DMS53 (cell line): ENCODE measurements at regions not wholly inside any gene's neighbourhood (a gene's known extent, or its start where the extent isn't known, plus 50 kb on each side); places are given as distances from the start of the nearest gene placed in this dataset.
A peak's percentile ranks its signal among the peaks of the same experiment; 100 is the strongest.
"Not testable (repeated sequence)": the region's sequence is repeated elsewhere in the genome, so short reads cannot be mapped to it uniquely, and the experiment has no call there.

Source experiments
- DNase-seq: peaks from one replicate; lab custom pipeline; 2025; lab: John Stamatoyannopoulos, UW

DNA sequence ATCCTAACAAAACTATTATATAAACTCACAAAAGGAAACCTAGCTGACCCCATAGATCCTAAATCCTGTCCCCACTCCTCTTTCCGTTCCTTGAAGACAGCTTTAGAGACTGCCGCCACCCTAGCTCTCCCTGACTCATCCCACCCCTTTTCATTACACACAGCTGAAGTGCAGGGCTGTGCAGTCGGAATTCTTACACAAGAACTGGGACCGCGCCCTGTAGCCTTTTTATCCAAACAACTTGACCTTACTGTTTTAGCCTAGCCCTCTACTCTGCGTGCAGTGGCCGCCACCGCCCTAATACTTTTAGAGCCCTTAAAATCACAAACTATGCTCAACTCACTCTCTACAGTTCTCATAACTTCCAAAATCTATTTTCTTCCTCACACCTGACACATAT, 264.0 kb downstream of the SMARCA2 start:
- DNase-seq = not testable (repeated sequence)

DNA sequence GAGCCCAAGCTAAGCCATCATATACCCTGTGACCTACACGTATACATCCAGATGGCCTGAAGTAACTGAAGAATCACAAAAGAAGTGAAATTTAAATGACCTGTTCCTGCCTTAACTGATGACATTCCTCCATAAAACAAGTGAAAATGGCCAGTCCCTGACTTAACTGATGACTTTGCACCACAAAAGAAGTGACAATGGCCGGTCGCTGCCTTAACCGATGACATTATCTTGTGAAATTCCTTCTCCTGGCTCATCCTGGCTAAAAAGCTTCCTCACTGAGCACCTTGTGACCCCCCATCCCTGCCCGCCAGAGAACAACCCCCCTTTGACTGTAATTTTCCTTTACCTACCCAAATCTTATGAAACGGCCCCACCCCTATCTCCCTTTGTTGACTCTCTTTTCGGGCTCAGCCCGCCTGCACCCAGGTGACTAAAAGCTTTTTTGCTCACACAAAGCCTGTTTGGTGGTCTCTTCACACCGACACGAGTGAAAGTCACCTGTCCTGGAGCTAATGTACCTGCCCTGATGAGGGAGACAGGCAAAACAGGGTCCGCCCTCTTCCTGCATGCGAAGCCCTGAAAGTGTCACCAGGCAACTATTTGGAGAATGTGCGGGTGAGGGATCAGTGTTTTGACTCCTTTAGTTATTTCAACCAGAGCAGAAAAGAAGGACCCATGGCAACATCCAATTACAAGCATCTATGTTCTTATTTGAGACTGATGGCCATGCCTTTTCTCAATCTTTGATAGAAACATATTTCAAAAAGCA, 266.1 kb downstream of the SMARCA2 start:
- no peak for DNase-seq

DNA sequence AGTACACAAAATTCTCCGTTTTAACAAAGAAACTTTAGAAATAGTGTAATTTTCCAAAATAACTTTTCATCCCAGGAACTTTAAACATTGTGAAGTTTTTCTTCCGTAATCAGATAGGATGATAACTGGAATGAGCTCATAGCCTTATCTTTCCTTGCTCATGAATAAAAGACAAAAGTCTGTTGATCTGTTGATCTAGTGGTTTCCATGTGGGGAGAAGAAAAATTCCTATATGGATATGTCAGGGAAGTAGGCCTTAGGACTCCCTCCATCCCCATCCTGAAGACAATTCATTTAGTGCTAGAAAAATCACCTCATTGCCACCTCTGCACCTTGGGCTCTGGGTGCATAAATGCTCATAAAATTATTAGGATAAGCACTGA, 266.6 kb downstream of the SMARCA2 start:
- DNase-seq = no peak

DNA sequence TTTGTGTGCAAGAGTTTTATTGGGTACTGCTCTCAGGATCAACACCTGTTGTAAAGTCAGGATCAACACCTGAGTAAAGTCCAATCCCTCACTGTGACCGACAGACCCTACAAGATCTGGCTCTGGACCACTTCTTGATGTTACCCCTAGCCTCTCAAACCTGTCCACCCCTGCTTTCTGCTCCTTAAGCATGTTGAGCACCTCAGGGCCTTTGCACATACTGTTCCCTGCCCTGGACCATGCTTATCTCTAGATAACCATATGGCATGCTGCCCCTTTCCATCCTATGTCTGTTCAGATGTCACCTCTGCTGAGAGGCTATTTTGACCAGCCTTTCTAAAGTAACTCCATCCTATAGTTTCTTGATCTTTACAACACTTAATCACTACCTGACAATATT, 269.6 kb downstream of the SMARCA2 start:
- no peak for DNase-seq

DNA sequence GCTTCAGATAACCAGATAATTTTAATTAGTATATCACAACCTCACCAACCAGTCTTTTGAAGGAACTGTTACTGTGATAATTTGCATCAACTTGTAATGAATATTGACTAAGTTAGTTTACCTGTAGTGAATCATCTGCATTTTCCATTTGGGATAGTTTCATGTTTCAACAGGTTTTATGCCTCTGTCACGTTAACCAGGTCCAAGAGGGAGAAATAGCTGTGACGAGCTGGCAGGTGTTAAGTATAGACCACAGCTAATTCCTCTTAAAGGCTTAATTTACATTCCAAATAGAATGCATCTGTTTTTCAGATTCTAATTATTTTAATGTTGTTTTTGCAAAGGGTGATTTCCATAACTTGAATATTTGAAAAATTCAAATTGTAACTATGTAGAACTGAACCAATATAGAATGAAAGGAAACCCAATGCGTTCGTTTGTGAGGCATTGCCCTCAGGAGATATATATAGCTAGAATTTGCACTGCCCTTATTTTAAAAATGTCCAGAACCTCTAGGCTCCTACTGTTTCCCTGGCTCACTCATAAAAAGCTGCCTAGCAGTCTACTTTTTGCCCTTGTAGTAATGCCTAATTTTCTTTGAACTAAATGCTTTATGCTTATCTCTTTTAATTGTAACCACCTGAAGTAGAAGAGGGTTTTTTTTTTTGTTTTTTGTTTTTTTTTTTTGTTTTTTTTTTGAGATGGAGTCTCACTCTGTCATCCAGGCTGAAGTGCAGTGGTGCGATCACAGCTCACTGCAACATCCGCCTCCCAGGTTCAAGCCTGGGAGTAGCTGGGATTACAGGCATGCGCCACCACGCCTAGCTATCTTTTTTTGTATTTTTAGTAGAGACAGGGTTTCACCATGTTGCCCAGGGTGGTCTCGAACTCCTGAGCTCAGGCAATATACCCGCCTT, 270.5 kb downstream of the SMARCA2 start:
- no peak for DNase-seq

DNA sequence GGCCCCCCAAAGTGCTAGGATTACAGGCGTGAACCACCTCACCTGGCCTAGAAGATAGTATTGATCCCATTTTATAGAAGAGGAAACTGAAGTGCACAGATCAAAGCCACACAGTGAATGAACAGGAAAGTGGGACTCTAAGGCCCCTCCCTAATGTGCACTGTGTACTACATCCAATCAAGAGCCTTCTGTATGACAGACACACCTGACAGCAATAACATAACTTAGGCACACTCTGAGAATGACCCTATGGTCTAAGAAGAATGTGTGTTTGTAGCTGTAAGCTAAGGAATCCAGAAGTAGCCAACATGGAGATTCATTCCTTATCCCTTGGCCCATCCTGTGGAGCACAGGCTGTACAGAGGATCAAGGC, 271.2 kb downstream of the SMARCA2 start:
- DNase-seq = no peak

DNA sequence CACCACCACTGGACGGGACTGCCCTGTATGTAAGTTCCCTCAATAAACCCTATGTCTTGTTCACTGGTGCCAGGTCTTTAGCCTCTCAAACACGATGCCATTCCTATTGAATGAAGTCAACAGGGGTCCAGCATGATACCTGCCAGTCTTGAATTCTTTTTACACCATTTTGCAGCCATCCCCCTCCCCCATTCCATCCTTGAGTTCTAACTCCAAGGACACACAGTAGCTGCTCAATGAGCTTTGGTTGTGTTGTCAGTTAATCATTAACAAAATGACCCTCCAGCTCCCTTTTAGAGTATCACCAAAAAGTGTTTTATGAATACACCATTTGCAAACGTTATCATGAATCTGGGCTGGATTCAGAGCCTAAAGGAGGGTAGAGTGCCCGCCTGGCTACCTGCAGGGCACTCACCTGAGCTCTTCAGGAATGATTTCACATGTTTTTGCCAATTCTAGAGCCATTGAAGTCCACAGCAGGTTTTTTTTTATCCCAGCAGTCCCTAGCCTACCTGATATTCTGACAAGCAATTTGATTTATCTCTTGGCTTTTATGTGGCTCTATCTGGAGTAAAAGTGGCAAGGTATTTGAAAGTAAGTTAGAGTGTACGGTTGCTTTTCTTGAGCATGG, 271.8 kb downstream of the SMARCA2 start:
- peak; percentile 57 for DNase-seq

DNA sequence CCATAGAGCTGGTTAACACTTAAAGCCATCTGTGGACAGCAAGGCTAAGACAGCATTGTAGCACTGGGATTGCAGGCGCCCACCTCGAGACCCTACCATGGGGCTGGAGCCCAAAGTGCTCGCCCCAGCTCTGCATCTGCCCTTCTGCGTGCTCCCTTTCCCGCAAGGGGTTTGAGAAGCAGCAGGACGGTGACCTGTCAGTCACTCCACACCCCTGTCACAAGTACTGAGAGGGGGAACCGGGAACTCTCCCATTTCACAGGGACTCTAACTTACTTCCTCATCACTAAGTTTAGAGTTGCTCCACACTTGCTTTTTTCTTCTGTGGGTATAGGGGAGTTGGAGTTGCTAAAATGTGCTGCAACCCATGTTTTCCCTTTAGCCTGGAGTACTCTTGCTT, 273.2 kb downstream of the SMARCA2 start:
- no peak for DNase-seq

DNA sequence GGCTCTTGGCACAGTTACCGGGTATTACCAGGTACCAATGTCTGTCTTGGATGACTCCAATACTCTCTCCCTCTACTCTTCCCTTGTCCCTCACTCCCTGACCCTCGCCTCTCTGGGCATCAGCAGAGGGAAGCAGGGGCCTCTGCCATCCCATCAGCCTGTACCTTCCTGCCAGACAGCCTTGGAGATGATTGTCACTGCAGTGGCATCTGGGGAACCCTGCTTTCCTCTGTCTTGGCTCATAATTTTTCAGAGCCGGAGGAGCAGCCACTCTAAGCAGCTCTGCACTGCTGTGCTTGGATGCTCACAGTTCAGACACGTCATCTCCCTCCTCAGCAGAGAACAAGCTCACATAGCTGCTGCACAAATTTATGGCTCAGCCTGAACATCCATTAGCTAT, 274.1 kb downstream of the SMARCA2 start:
- no peak for DNase-seq

DNA sequence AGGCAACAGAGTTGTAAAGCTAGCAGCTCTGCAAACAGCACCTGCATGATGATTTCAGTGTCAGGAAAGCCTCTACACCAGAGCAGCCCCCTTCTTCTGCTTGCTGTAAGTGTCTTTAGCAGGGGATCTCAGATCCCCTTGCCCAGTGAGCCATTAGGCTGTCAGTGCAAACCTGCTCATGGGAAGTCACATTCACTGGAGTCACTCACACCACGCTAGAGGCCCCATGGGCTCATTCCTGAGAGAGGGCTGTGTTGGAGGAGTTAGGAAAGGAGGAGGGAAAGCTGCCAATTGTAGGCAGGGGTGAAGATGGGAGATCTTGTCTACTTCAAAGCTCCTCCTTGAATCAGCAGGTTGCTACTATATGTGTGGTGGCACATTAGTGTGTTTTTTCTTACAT, 275.2 kb downstream of the SMARCA2 start:
- DNase-seq = no peak

DNA sequence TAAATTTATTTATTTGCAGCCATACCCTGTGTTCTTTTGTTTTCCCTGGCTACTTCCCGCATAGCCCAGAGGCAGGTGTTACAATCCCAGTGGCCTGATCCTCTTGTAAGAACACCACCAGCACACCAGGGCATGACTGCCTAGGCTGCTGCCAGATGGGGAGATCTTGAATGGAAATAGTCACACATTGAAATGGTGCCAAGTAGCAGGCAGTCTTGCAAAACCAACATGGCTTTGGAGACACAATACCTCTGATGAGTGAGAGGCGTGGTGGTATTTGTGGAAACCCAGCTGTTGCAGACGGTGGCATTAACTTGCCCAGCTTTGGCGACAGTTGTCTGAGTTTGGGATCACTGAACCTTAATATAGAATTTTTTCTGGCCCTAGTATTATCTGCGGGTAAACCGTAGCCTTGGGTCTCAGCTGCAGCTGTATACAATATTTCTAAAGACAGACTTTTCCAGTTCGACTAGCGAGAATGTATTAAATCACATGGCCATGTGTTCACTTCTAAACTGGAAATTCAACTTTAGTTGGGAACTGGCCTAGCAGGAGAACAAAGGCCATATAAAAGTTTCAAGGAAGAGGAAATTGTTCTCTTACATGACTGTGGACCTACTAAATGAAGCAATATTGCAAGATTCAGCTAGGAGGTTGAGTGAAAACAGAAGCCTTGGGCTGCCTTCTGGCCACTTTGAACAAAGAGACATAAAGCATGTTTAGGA, 277.0 kb downstream of the SMARCA2 start:
- peak; percentile 77 for DNase-seq

DNA sequence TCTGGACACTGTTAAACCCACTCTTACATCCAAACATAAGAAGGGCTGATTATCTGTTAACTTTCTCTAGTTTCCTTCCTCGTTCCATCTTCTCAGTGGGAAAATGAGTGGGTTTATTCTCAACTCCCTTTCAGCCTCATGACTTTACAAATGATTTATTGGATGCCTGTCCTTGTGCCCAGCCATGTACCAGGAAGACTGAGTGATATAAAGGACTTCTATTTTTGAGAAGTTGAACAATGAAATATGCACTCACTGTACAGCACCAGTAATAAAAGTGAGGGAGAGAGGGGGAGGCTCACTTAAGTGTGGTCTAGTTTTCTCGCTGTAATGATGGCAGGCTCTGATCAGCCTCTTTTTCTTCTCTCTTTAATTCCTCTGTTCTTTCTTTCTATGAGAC, 277.6 kb downstream of the SMARCA2 start:
- no peak for DNase-seq

DNA sequence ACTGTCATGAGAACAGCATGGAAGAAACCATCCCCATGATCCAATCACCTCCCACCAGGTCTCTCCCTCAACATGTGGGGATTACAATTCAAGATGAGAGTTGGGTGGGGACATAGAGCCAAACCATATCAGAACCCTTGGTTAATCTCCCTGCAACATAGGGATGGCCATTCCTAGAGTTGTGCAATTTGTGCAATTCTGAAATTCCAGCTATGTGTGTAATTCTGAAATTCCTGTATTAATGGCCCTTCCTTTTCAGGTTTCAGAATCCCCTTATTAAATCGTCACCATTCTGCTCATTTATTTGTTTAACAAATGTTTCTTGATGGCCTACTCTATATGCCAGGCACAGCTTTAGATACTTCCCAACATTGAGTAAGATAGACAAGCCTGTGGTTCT, 282.6 kb downstream of the SMARCA2 start:
- DNase-seq = no peak

DNA sequence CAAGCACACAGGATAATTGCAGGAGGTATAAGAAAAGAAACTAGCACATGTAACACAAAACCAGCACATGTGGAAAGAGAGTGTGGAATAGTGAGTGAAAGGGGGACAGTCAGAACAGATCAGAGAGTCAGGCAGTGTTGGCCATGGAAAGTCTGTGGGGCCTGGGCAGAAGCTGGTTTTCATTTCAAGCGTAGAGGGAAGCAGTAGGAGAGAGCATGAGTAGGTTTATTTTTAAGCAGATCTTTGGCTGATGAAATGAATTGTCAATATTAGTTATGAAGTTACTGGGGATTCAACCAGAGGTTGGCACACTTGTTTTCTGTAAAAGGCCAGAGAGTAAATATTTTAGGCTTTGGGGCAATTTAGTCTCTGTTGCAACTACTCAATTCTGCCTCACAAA, 283.1 kb downstream of the SMARCA2 start:
- DNase-seq = peak; percentile 16

DNA sequence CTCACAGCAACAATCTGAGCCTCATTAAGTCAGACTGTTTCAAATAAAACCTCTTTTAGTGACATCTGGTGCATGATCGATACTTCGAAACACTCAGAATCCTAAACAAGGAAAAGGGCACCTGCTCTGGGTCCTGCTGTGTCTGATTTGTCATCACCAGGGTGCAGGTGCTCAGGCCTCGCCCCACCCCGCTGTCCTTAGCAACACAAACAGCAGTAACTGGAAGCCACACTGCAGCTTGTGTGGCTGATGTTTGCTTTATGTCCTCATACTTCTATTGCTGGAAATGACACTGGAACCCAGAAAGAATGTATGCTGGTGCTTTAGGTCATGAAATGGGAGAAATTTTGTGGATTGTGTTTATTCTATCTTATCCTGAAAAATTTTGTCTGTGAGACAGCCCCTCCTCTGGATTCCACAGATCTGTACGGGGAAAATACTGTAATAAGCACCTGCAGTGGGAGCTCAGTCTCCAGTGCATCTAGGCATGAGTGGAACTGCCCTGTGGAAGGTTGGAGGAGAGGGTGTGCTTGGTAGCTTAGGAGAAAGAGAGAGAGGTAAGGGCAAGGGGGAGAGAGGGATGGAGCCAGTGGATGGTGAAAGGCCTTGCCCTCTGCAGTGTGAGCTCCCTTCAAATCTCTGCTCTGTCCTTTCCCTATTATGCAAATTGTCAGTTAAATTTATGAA, 284.2 kb downstream of the SMARCA2 start:
- peak; percentile 92 for DNase-seq

DNA sequence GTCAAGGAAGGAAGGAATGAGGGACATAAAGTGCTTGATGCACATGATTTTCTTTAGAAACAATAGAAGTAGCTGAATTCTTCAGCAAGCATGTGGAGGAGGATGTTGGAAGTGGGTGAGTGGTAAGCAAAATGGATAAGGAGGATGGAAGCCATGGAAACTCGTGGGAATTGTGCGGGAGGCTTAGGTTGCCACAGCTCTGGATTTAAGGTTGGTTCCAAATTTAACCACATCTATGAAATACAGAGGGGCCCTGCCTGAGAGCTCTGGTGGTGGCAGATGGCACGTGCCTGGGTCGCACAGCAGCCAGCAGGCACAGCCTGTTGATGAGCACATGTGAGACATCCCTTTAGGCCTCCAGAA, 284.7 kb downstream of the SMARCA2 start:
- peak; percentile 13 for DNase-seq

DNA sequence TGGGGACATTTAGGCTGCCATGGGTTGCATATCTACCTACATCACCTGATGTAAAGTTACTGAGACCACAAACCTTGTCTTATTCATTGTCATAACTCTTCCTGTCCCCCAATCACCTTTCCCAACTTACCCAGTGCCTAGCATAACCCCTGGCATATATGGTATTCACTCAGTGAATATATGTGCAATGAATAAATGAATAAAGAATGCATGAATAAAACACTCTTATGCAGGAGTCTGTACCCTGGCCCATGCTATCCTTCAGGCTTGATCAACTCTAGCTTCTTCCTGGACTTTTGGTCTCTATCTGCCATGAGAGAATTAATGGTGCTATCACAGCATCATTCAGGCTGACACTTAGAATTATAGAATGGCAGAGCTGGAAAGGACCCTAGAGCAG, 285.2 kb downstream of the SMARCA2 start:
- DNase-seq = no peak

DNA sequence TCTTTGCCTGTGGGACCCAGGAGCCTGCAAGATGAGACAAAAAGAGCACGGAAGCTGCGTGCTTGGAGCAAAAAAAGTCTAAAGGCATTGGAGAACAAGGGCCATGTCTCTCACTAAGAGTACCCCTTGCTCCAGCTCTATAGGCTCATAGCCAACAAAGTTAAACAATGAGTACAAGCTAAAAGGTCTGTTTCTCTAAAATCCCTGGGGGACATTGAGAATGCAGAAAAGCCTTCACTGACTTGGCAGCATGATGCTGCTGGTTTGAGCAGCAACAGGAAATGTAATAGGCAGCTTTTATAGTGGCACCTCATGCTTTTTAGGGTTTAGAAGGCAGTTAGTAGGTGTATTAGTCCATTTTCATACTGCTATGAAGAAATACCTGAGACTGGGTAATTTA, 287.5 kb downstream of the SMARCA2 start:
- DNase-seq = no peak

DNA sequence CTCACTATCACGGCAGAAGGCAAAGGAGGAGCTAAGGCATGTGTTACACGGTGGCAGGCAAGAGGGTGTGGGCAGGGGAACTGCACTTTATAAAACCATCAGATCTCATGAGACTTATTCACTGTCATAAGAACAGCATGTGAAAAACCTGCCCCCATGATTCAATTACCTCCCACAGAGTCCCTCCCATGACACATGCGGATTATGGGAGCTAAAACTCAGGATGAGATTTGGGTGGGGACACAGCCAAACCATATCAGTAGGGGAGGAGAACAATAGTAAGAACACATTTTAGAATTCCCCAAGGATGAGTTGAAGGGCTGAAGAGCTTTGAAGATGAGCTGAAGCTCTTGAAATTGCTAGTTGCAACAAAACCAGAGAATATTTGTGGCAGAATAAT, 287.9 kb downstream of the SMARCA2 start:
- no peak for DNase-seq

DNA sequence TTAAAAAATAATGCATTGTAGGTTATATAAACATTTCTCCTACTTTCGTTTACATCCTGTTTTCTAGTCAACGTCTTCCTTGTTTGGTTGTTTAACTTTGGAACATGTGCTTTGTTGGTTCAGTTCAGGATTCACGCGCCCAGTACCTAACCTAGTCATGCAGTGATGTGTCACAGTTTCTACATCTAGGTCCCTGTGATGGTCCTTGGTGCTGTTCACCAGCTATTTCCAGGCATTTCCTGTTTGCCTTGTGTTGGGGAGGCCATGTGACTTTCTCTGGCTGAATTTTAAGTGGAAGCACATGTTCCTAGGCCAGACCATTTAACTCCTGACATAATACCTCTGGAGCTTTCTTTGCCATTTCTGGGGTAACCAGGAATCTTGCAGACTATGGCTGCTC, 292.3 kb downstream of the SMARCA2 start:
- DNase-seq = peak; percentile 84

DNA sequence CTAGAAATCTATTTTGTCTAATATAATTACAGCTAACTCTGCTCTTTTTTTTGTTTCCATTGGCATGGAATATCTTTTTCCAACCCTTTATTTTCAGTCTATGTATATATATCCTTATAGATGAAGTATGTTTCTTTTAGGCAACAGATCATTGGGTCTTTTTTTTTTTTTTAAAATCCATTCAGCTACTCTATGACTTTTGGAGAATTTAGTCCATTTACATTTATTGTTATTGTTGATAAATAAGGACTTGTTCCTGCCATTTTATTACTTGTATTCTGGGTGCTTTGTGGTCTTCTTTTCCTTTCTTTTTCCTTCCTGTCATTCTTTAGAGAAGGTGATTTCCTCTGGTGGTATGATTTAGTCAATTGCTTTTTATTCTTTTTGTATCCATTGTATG, 296.8 kb downstream of the SMARCA2 start:
- no peak for DNase-seq

DNA sequence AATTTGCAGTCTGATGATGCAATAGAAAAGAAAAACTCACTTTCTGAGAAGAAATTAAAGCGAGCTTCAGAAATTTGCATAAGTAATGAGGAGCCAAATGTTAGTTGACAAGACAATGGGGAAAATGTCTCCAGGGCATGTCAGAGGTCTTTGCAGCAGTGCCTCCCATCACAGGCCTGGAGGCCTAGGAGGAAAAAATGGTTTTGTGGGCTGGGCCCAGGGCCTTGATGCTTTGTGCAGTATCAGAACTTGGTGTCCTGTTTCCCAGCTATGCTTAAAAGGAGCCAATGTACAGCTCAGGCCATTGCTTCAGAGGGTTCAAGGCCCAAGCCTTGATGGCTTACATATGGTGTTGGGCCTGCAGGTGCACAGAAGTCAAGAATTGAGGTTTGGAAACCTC, 298.4 kb downstream of the SMARCA2 start:
- DNase-seq = no peak
